H1 (cell line): ENCODE measurements at regions not wholly inside any gene's neighbourhood (a gene's known extent, or its start where the extent isn't known, plus 50 kb on each side); places are given as distances from the start of the nearest gene placed in this dataset.

Experiments used
- CTCF ChIA-PET: fragments of 300-600 bp; sonication (Branson Sonifier 250); formaldehyde crosslinking; loops from one replicate; lab custom pipeline; 2021; ENCODE audit not compliant: partially characterized antibody; lab: Charles Lee
- POLR2A ChIA-PET: fragments of 300-600 bp; sonication (Branson Sonifier 250); formaldehyde crosslinking; loops from one replicate; lab custom pipeline; 2021; ENCODE audit warnings: inconsistent platforms; ENCODE audit not compliant: partially characterized antibody; lab: Charles Lee
- DNase-seq, 2 experiments: peaks; one replicate each; pipeline versions ENCODE4 v3.0.0 to v3.0.0-alpha.2; 2010 to 2022; ENCODE audit warnings: low spot score in 2 of 2, low read depth in 1 of 2, mixed read lengths in 1 of 2
- FAIRE-seq: peaks from 2 replicates; lab custom pipeline; 2011; peaks lifted over from hg19 to GRCh38; lab: Jason Lieb, UNC
- H2AFZ ChIP-seq: 2 replicates; pipeline ENCODE4 v1.8.1; 2012; ENCODE audit warnings: low read length, inconsistent platforms
- H2AK5ac ChIP-seq: 2 replicates; pipeline ENCODE4 v1.6.1; 2013; ENCODE audit warnings: low read depth, low read length
- H2BK120ac ChIP-seq: replicated peaks from 2 replicates; pipeline ENCODE3; 2013; ENCODE audit warnings: low read depth, low read length, inconsistent platforms
- H2BK12ac ChIP-seq: 2 replicates; pipeline ENCODE4 v1.6.1; 2013; ENCODE audit warnings: low read depth, low read length
- H2BK15ac ChIP-seq: 2 replicates; pipeline ENCODE4 v1.6.1; 2013; ENCODE audit warnings: low read length
- H2BK20ac ChIP-seq: 2 replicates; pipeline ENCODE4 v1.6.1; 2013; ENCODE audit warnings: low read length
- H2BK5ac ChIP-seq: 2 replicates; pipeline ENCODE4 v1.6.1; 2013; ENCODE audit warnings: low read depth, low read length
- H3K14ac ChIP-seq: 2 replicates; pipeline ENCODE4 v1.6.1; 2013; ENCODE audit warnings: inconsistent platforms; ENCODE audit not compliant: insufficient read length
- H3K18ac ChIP-seq: 2 replicates; pipeline ENCODE4 v1.6.1; 2013; ENCODE audit warnings: low read length; ENCODE audit errors: extremely low read depth
- H3K23ac ChIP-seq: 2 replicates; pipeline ENCODE4 v1.6.1; 2013; ENCODE audit warnings: inconsistent platforms; ENCODE audit not compliant: insufficient read length
- H3K23me2 ChIP-seq: 2 replicates; pipeline ENCODE4 v1.6.1; 2013; ENCODE audit warnings: low read depth, low read length
- H3K27ac ChIP-seq: 2 replicates; pipeline ENCODE4 v1.6.1; 2011; ENCODE audit warnings: low read depth, low read length, inconsistent platforms
- H3K27me3 ChIP-seq, 4 experiments: replicated peaks in 1 of 4; 1 replicate in 1 of 4; 2 replicates in 3 of 4; pipeline versions ENCODE4 v1.6.1 to v1.8.1; 2011 to 2013; ENCODE audit warnings: low read length in 3 of 4, mild to moderate bottlenecking in 3 of 4, inconsistent platforms in 2 of 4, mixed read lengths in 2 of 4, moderate library complexity in 1 of 4; ENCODE audit not compliant: control insufficient read depth in 3 of 4, insufficient read depth in 3 of 4; ENCODE audit errors: extremely low read depth in 1 of 4
- H3K36me3 ChIP-seq, 4 experiments: 2 replicates each; pipeline versions ENCODE4 v1.6.1 to v1.8.1; 2011 to 2013; ENCODE audit warnings: mild to moderate bottlenecking in 4 of 4, low read length in 3 of 4, moderate library complexity in 2 of 4, control low read depth in 1 of 4, inconsistent platforms in 1 of 4; ENCODE audit not compliant: insufficient read depth in 4 of 4, control insufficient read depth in 2 of 4
- H3K4ac ChIP-seq: replicated peaks from 2 replicates; pipeline ENCODE3; 2013; ENCODE audit warnings: low read length, low read depth, mixed read lengths, inconsistent platforms; ENCODE audit not compliant: insufficient read length
- H3K4me1 ChIP-seq, 4 experiments: replicated peaks in 1 of 4; 1 replicate in 1 of 4; 2 replicates in 3 of 4; pipeline versions ENCODE4 v1.6.1 to v1.8.1; 2011 to 2013; ENCODE audit warnings: low read length in 3 of 4, inconsistent platforms in 2 of 4, mixed read lengths in 1 of 4; ENCODE audit not compliant: insufficient read depth in 4 of 4, control insufficient read depth in 3 of 4
- H3K4me2 ChIP-seq, 2 experiments: 2 replicates each; pipeline versions ENCODE4 v1.6.1 to v1.8.1; 2011 to 2013; ENCODE audit warnings: low read depth in 2 of 2, low read length in 2 of 2, control low read depth in 1 of 2, inconsistent platforms in 1 of 2, mild to moderate bottlenecking in 1 of 2; ENCODE audit not compliant: insufficient read depth in 1 of 2
- H3K4me3 ChIP-seq, 4 experiments: fragments of 200-600, 300-600 bp in 1 of 4; sonication (generic), shearing (Covaris generic), sonication (Bioruptor Twin) in 1 of 4; 2 replicates each; pipeline versions ENCODE4 v1.5.1 to v1.8.1; 2011 to 2016; ENCODE audit warnings: low read length in 4 of 4, low read depth in 3 of 4, control low read depth in 2 of 4, inconsistent platforms in 2 of 4, mild to moderate bottlenecking in 2 of 4, mixed read lengths in 1 of 4, moderate library complexity in 1 of 4; ENCODE audit not compliant: insufficient read depth in 2 of 4; ENCODE audit errors: extremely low read depth in 1 of 4
- H3K56ac ChIP-seq: replicated peaks from 2 replicates; pipeline ENCODE3; 2013; ENCODE audit warnings: low read depth, mild to moderate bottlenecking, mixed read lengths, low read length, inconsistent platforms; ENCODE audit not compliant: insufficient read length
- H3K79me1 ChIP-seq: 2 replicates; pipeline ENCODE4 v1.6.1; 2013; ENCODE audit warnings: low read depth, low read length, control low read depth
- H3K79me2 ChIP-seq, 2 experiments: 2 replicates each; pipeline versions ENCODE4 v1.6.1 to v1.8.1; 2012 to 2013; ENCODE audit warnings: low read length in 2 of 2, mild to moderate bottlenecking in 2 of 2, inconsistent platforms in 1 of 2; ENCODE audit not compliant: insufficient read depth in 2 of 2, control insufficient read depth in 1 of 2
- H3K9ac ChIP-seq, 4 experiments: replicated peaks in 1 of 4; 1 replicate in 1 of 4; 2 replicates in 3 of 4; pipeline versions ENCODE4 v1.6.1 to v1.8.1; 2011 to 2013; ENCODE audit warnings: low read depth in 3 of 4, low read length in 3 of 4, control low read depth in 2 of 4, mild to moderate bottlenecking in 2 of 4, moderate library complexity in 2 of 4, inconsistent platforms in 1 of 4; ENCODE audit errors: extremely low read depth in 1 of 4
- H3K9me3 ChIP-seq, 2 experiments: 2 replicates each; pipeline versions ENCODE4 v1.6.1 to v1.8.1; 2012 to 2013; ENCODE audit warnings: mild to moderate bottlenecking in 2 of 2, moderate library complexity in 2 of 2, control low read depth in 1 of 2, inconsistent platforms in 1 of 2, low read depth in 1 of 2, low read length in 1 of 2, mixed read lengths in 1 of 2; ENCODE audit not compliant: insufficient read depth in 2 of 2
- H4K20me1 ChIP-seq, 2 experiments: replicated peaks in 1 of 2; 2 replicates each; pipeline versions ENCODE3 to v1.8.1; 2011 to 2013; ENCODE audit warnings: inconsistent platforms in 2 of 2, low read length in 2 of 2, mild to moderate bottlenecking in 1 of 2; ENCODE audit not compliant: insufficient read depth in 2 of 2, control insufficient read depth in 1 of 2
- H4K5ac ChIP-seq: 2 replicates; pipeline ENCODE4 v1.6.1; 2013; ENCODE audit warnings: low read length, low read depth, mixed read lengths, inconsistent platforms; ENCODE audit not compliant: insufficient read length
- H4K8ac ChIP-seq: 2 replicates; pipeline ENCODE4 v1.8.0; 2013; ENCODE audit warnings: mild to moderate bottlenecking, moderate library complexity, low read length, inconsistent platforms; ENCODE audit not compliant: insufficient read depth; ENCODE audit errors: extremely low read depth
- H4K91ac ChIP-seq: replicated peaks from 2 replicates; pipeline ENCODE3; 2013; ENCODE audit warnings: low read length, mixed read lengths, inconsistent platforms; ENCODE audit not compliant: insufficient read length
- BCL11A ChIP-seq, 2 experiments: IDR thresholded peaks; one replicate each; pipeline ENCODE4 v1.6.1; 2011; ENCODE audit warnings: low read depth in 2 of 2, low read length in 2 of 2, mild to moderate bottlenecking in 2 of 2
- CHD1 ChIP-seq: IDR thresholded peaks from 2 replicates; pipeline ENCODE4 v1.6.1; 2012; ENCODE audit warnings: low read depth, low read length, improper control_type of control experiment
- CREB1 ChIP-seq: IDR thresholded peaks from 2 replicates; pipeline ENCODE4 v1.6.1; 2012; ENCODE audit warnings: inconsistent platforms
- E2F6 ChIP-seq: IDR thresholded peaks from 2 replicates; pipeline ENCODE4 v1.6.1; 2012; ENCODE audit warnings: inconsistent platforms
- SP2 ChIP-seq: IDR thresholded peaks from 2 replicates; pipeline ENCODE4 v1.6.1; 2012; ENCODE audit warnings: mild to moderate bottlenecking, low read length, inconsistent platforms
- TAF7 ChIP-seq: optimal IDR thresholded peaks from 2 replicates; pipeline ENCODE3; 2011; ENCODE audit warnings: low read depth, mild to moderate bottlenecking, inconsistent platforms, low read length, moderate library complexity, borderline replicate concordance
- TCF12 ChIP-seq: IDR thresholded peaks from 2 replicates; pipeline ENCODE4 v1.6.1; 2011; ENCODE audit warnings: low read depth, mild to moderate bottlenecking, low read length
- WGBS, 2 experiments: shearing (Covaris generic) in 1 of 2; methylation state at CpG; one replicate each; pipeline versions ENCODE4 v1.1.6 to v1.1.7; 2013 to 2015; ENCODE audit warnings: low lambda C conversion rate in 2 of 2, mixed read lengths in 2 of 2, inconsistent platforms in 1 of 2, low coverage in 1 of 2, missing lambda C conversion rate in 1 of 2; ENCODE audit not compliant: insufficient replicate concordance in 2 of 2, insufficient coverage in 1 of 2, insufficient read length in 1 of 2; ENCODE audit errors: extremely low coverage in 1 of 2, missing lambda C conversion rate in 1 of 2; 5-methylcytosine and 5-hydroxymethylcytosine counted together

DNA sequence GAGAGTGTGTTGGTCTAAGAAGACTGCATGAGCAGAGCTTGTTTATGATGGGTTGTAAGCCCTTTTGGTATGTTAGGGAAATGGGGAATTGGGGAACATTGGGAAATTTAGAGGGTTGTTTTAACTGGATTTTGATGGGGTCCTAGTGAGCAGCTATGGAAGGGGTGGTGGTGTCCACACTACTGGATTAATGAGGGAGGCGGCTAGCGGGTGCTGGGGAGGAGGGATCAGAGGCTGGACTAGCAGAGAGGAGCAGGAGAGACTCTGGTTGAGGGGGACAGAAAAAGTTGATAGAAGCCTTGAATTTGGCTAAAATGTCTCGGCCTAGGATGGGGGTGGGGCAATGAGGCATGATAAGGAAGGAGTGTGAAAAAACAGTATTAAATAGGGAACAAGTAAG, 1369.1 kb downstream of the UQCRFS1 start:
- ChIA-PET CTCF (no interaction called here), POLR2A (no interaction called here)
- Histone ChIP-seq H4K20me1 (no peaks in the 10 kb centered on the region), H3K4me3 (no peak overlapping the region), H2BK15ac (no peak overlapping the region), H4K8ac (no peak overlapping the region), H3K79me2 (no peaks in the 10 kb centered on the region), H3K56ac (no peak overlapping the region), H2BK20ac (no peak overlapping the region), H2AFZ (no peak overlapping the region), H3K36me3 (peaks cover 0 to 3% (median 0%) of the 10 kb centered on the region in 4 experiments; a peak in 2 of 8 replicates), H3K9ac (no peak overlapping the region), H3K4me1 (no peaks in the 10 kb centered on the region), H3K9me3 (peaks cover 74 to 98% of the 10 kb centered on the region in 2 experiments), H3K14ac (no peak overlapping the region), H3K79me1 (no peaks in the 10 kb centered on the region), H3K27ac (no peak overlapping the region), H2BK5ac (no peak overlapping the region), H3K4ac (no peak overlapping the region), H3K23me2 (peaks cover 2% of the 10 kb centered on the region; the same call in 1 of the 2 replicates), H2BK12ac (no peak overlapping the region), H3K23ac (no peak overlapping the region), H4K91ac (no peak overlapping the region), H2BK120ac (no peak overlapping the region), H3K27me3 (no peaks in the 10 kb centered on the region), H3K18ac (no peak overlapping the region), H2AK5ac (no peak overlapping the region), H4K5ac (no peak overlapping the region), H3K4me2 (no peak overlapping the region)
- DNase-seq (no peak), FAIRE-seq (no peak)
- 82% methylated on average over 3 of the region's 3 CpGs; no CpG with 5 or more reads in 1 of the 2 experiments for WGBS, 2 experiments
- TF ChIP-seq TCF12 (no peak), CREB1 (no peak), BCL11A (IDR thresholded peaks at IDR 0.05; ENCODE audit: low read depth in 2 of 2, low read length in 2 of 2) (no peak), TAF7 (no peak), SP2 (no peak), CHD1 (no peak), E2F6 (no peak)
